ENCODE measurements at regions not wholly inside any gene's neighbourhood (a gene's known extent, or its start where the extent isn't known, plus 50 kb on each side); places are given as distances from the start of the nearest gene placed in this dataset.
A peak's percentile ranks its signal among the peaks of the same experiment; 100 is the strongest.

- Histone ChIP-seq H3K27me3 (no peaks in the 10 kb centered on the region), H3K4me3 (no peak overlapping the region), H3K9me3 (no peaks in the 10 kb centered on the region), H3K36me3 (no peaks in the 10 kb centered on the region), H3K27ac (peak overlapping the region; percentile 16), H3K4me1 (peaks cover 73% of the 10 kb centered on the region)
- DNase-seq (ENCODE audit: extremely low spot score in 2 of 2) = peak in 1 of 2 donors; percentile 85
- intact Hi-C loops (cut with DNase I) = loop anchor here (5.0 to 10.0 kb wide), 3 partner anchors 49 to 226 kb away; partner anchors contain the start of gene TLE3
- no peak for TF ChIP-seq CTCF (IDR thresholded peaks at IDR 0.05)
- TF ChIP-seq POLR2A (IDR thresholded peaks at IDR 0.05) = no peak
- TF ChIP-seq POLR2AphosphoS5 (IDR thresholded peaks at IDR 0.05; ENCODE audit: insufficient read depth in 1 of 2, low read depth in 1 of 2) = no peak
Measured at GRCh38 chr15:70321172-70321819, 223.6 kb upstream of the TLE3 start.

- H3K36me3 ChIP-seq = no peaks in the 10 kb centered on the region
- intact Hi-C loops (cut with DNase I) = loop anchor here (5.0 to 10.0 kb wide), 3 partner anchors 48 to 226 kb away; partner anchors contain the start of gene TLE3
- no peak overlapping the region for H3K4me3 ChIP-seq
- TF ChIP-seq CTCF (IDR thresholded peaks at IDR 0.05) (no peak), POLR2A (IDR thresholded peaks at IDR 0.05) (no peak), POLR2AphosphoS5 (IDR thresholded peaks at IDR 0.05; ENCODE audit: insufficient read depth in 1 of 2, low read depth in 1 of 2) (no peak)
- H3K4me1 ChIP-seq = peaks cover 73% of the 10 kb centered on the region
- no peaks in the 10 kb centered on the region for H3K27me3 ChIP-seq
- H3K27ac ChIP-seq = peak overlapping the region; percentile 16
- H3K9me3 ChIP-seq = no peaks in the 10 kb centered on the region
- no peak for DNase-seq (ENCODE audit: extremely low spot score in 2 of 2)
Measured at GRCh38 chr15:70320482-70320881, 222.8 kb upstream of the TLE3 start.

- no peaks in the 10 kb centered on the region for H3K36me3 ChIP-seq
- TF ChIP-seq CTCF (IDR thresholded peaks at IDR 0.05) = no peak
- TF ChIP-seq POLR2AphosphoS5 (IDR thresholded peaks at IDR 0.05; ENCODE audit: insufficient read depth in 1 of 2, low read depth in 1 of 2) = no peak
- no peak for TF ChIP-seq POLR2A (IDR thresholded peaks at IDR 0.05)
- H3K27me3 ChIP-seq = no peaks in the 10 kb centered on the region
- peak overlapping the region; percentile 16 for H3K27ac ChIP-seq
- no peaks in the 10 kb centered on the region for H3K9me3 ChIP-seq
- H3K4me3 ChIP-seq = no peak overlapping the region
- intact Hi-C loops (cut with DNase I) = loop anchor here (5.0 to 10.0 kb wide), 3 partner anchors 48 to 225 kb away; partner anchors contain the start of gene TLE3
- H3K4me1 ChIP-seq = peaks cover 70% of the 10 kb centered on the region
- DNase-seq (ENCODE audit: extremely low spot score in 2 of 2) = no peak
Measured at GRCh38 chr15:70320077-70320476, 222.4 kb upstream of the TLE3 start.

GRCh38 chr15:70319466-70319865 lies 221.7 kb upstream of the TLE3 start:
- no peaks in the 10 kb centered on the region for H3K36me3 ChIP-seq
- H3K27ac ChIP-seq = peak overlapping the region; percentile 16
- no peak overlapping the region for H3K4me3 ChIP-seq
- no peaks in the 10 kb centered on the region for H3K27me3 ChIP-seq
- no peaks in the 10 kb centered on the region for H3K9me3 ChIP-seq
- no peak for DNase-seq (ENCODE audit: extremely low spot score in 2 of 2)
- H3K4me1 ChIP-seq = peaks cover 64% of the 10 kb centered on the region
- intact Hi-C loops (cut with DNase I) = no loop called here
- TF ChIP-seq POLR2A (IDR thresholded peaks at IDR 0.05) (no peak), CTCF (IDR thresholded peaks at IDR 0.05) (no peak), POLR2AphosphoS5 (IDR thresholded peaks at IDR 0.05; ENCODE audit: insufficient read depth in 1 of 2, low read depth in 1 of 2) (no peak)
